ENCODE measurements at regions not wholly inside any gene's neighbourhood (a gene's known extent, or its start where the extent isn't known, plus 50 kb on each side); places are given as distances from the start of the nearest gene placed in this dataset.

DNA sequence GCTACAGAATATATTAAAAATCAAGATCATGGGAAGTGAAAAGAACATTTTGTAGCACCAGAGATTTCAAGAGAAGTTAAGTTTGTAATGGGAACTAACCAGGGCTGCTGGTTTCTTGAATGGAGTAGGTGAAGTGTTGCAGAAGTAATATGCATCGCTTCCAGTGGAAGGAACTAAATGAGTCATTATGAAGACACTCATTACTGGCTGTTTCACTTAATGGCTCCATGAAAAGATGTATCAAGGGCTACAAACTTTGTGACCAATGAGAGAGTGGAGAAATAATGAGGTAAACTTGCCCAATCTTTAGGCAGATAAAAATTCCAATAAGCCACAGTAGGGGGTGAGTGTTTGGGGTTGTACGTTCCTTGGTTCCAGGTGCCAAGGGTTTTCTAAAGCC, 380.4 kb upstream of the POU3F3 start:
- FAIRE-seq (no peak), ATAC-seq (no peak), DNase-seq (ENCODE audit: low spot score) (no peak)
- no TSS peak for BruUV-seq (replicated peaks)
- CTCF ChIA-PET (ENCODE audit: low intra/inter-chr PET ratio, low total read pairs), result no interaction called here
- WGBS (ENCODE audit: low lambda C conversion rate), result 97% methylated on average over 2 of the region's 2 CpGs
- intact Hi-C loops (cut with micrococcal nuclease; ENCODE audit: unreplicated experiment) (no loop called here), in situ Hi-C loops (cut with HindIII; ENCODE audit: extremely low pct_ligation_motif_present, low pct_unique_long_range_greater_than_20kb) (no loop called here)
- Histone ChIP-seq H4K20me1 (ENCODE audit: insufficient read depth, low read length) (no peaks in the 10 kb centered on the region), H3K36me3 (replicated peaks in 1 of 2; ENCODE audit: control insufficient read depth in 1 of 2, insufficient read depth in 2 of 2, low read length in 2 of 2) (no peaks in the 10 kb centered on the region), H3K4me3 (replicated peaks in 1 of 3; ENCODE audit: insufficient read depth in 1 of 3, low read depth in 2 of 3, low read length in 3 of 3) (no peak overlapping the region), H3K4me1 (ENCODE audit: insufficient read depth, low read length) (peaks cover 41% of the 10 kb centered on the region), H3K9ac (ENCODE audit: insufficient read depth, low read depth, low read length) (no peak overlapping the region), H3K9me3 (ENCODE audit: low read length) (no peaks in the 10 kb centered on the region), H2AFZ (ENCODE audit: low read length) (no peak overlapping the region), H3K4me2 (ENCODE audit: low read depth, low read length) (no peak overlapping the region), H3K27ac (ENCODE audit: extremely low read length, insufficient read depth, low read length) (no peak overlapping the region), H3K79me2 (ENCODE audit: insufficient read depth, low read length) (no peaks in the 10 kb centered on the region), H3K27me3 (ENCODE audit: control insufficient read depth in 1 of 2, insufficient read depth in 2 of 2, low read length in 2 of 2) (no peaks in the 10 kb centered on the region)
- TF ChIP-seq ARNT2 (CRISPR knock-in tag; IDR thresholded peaks at IDR 0.05; ENCODE audit: low read depth) (no peak), ZNF264 (CRISPR knock-in tag; IDR thresholded peaks at IDR 0.05) (no peak)
- POLR2A ChIA-PET, result no interaction called here

- H3K27ac ChIP-seq (ENCODE audit: extremely low read length, insufficient read depth, low read length), result no peak overlapping the region
- no peaks in the 10 kb centered on the region for H3K27me3 ChIP-seq (ENCODE audit: control insufficient read depth in 1 of 2, insufficient read depth in 2 of 2, low read length in 2 of 2)
- WGBS (ENCODE audit: low lambda C conversion rate), result 93% methylated on average over 6 of the region's 6 CpGs
- intact Hi-C loops (cut with micrococcal nuclease; ENCODE audit: unreplicated experiment) (no loop called here), in situ Hi-C loops (cut with HindIII; ENCODE audit: extremely low pct_ligation_motif_present, low pct_unique_long_range_greater_than_20kb) (no loop called here)
- peaks cover 41% of the 10 kb centered on the region for H3K4me1 ChIP-seq (ENCODE audit: insufficient read depth, low read length)
- no peaks in the 10 kb centered on the region for H3K9me3 ChIP-seq (ENCODE audit: low read length)
- BruUV-seq (replicated peaks), result no TSS peak
- no peak overlapping the region for H3K4me3 ChIP-seq (replicated peaks in 1 of 3; ENCODE audit: insufficient read depth in 1 of 3, low read depth in 2 of 3, low read length in 3 of 3)
- POLR2A ChIA-PET, result no interaction called here
- CTCF ChIA-PET (ENCODE audit: low intra/inter-chr PET ratio, low total read pairs), result no interaction called here
- TF ChIP-seq, protein P1, sequence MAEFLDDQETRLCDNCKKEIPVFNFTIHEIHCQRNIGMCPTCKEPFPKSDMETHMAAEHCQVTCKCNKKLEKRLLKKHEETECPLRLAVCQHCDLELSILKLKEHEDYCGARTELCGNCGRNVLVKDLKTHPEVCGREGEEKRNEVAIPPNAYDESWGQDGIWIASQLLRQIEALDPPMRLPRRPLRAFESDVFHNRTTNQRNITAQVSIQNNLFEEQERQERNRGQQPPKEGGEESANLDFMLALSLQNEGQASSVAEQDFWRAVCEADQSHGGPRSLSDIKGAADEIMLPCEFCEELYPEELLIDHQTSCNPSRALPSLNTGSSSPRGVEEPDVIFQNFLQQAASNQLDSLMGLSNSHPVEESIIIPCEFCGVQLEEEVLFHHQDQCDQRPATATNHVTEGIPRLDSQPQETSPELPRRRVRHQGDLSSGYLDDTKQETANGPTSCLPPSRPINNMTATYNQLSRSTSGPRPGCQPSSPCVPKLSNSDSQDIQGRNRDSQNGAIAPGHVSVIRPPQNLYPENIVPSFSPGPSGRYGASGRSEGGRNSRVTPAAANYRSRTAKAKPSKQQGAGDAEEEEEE (CRISPR knock-in tag; IDR thresholded peaks at IDR 0.05; ENCODE audit: borderline replicate concordance), result no peak
- TF ChIP-seq KIAA2018 (CRISPR knock-in tag; IDR thresholded peaks at IDR 0.05; ENCODE audit: borderline replicate concordance) (no peak), TBX2 (CRISPR knock-in tag; IDR thresholded peaks at IDR 0.05; ENCODE audit: borderline replicate concordance) (no peak)
- ATAC-seq (no peak), FAIRE-seq (no peak), DNase-seq (ENCODE audit: low spot score) (no peak)
- H3K36me3 ChIP-seq (replicated peaks in 1 of 2; ENCODE audit: control insufficient read depth in 1 of 2, insufficient read depth in 2 of 2, low read length in 2 of 2), result no peaks in the 10 kb centered on the region
- no peaks in the 10 kb centered on the region for H3K79me2 ChIP-seq (ENCODE audit: insufficient read depth, low read length)
- no peak overlapping the region for H3K4me2 ChIP-seq (ENCODE audit: low read depth, low read length)
- no peak overlapping the region for H2AFZ ChIP-seq (ENCODE audit: low read length)
- H4K20me1 ChIP-seq (ENCODE audit: insufficient read depth, low read length), result no peaks in the 10 kb centered on the region
- no peak overlapping the region for H3K9ac ChIP-seq (ENCODE audit: insufficient read depth, low read depth, low read length)
Measured at GRCh38 chr2:104474716-104475115, 379.2 kb upstream of the POU3F3 start.

All from HepG2 (cell line).